ENCODE measurements at regions not wholly inside any gene's neighbourhood (a gene's known extent, or its start where the extent isn't known, plus 50 kb on each side); places are given as distances from the start of the nearest gene placed in this dataset.

GRCh38 chr22:49350441-49351121 is 477.1 kb downstream of the BRD1 start:
- no peak for TF ChIP-seq SPI1 (IDR thresholded peaks at IDR 0.05; ENCODE audit: borderline replicate concordance, low read depth)
- TF ChIP-seq, protein P1, sequence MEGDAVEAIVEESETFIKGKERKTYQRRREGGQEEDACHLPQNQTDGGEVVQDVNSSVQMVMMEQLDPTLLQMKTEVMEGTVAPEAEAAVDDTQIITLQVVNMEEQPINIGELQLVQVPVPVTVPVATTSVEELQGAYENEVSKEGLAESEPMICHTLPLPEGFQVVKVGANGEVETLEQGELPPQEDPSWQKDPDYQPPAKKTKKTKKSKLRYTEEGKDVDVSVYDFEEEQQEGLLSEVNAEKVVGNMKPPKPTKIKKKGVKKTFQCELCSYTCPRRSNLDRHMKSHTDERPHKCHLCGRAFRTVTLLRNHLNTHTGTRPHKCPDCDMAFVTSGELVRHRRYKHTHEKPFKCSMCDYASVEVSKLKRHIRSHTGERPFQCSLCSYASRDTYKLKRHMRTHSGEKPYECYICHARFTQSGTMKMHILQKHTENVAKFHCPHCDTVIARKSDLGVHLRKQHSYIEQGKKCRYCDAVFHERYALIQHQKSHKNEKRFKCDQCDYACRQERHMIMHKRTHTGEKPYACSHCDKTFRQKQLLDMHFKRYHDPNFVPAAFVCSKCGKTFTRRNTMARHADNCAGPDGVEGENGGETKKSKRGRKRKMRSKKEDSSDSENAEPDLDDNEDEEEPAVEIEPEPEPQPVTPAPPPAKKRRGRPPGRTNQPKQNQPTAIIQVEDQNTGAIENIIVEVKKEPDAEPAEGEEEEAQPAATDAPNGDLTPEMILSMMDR (IDR thresholded peaks at IDR 0.05; ENCODE audit: insufficient read depth, low read length) = no peak
- TF ChIP-seq, protein P2, sequence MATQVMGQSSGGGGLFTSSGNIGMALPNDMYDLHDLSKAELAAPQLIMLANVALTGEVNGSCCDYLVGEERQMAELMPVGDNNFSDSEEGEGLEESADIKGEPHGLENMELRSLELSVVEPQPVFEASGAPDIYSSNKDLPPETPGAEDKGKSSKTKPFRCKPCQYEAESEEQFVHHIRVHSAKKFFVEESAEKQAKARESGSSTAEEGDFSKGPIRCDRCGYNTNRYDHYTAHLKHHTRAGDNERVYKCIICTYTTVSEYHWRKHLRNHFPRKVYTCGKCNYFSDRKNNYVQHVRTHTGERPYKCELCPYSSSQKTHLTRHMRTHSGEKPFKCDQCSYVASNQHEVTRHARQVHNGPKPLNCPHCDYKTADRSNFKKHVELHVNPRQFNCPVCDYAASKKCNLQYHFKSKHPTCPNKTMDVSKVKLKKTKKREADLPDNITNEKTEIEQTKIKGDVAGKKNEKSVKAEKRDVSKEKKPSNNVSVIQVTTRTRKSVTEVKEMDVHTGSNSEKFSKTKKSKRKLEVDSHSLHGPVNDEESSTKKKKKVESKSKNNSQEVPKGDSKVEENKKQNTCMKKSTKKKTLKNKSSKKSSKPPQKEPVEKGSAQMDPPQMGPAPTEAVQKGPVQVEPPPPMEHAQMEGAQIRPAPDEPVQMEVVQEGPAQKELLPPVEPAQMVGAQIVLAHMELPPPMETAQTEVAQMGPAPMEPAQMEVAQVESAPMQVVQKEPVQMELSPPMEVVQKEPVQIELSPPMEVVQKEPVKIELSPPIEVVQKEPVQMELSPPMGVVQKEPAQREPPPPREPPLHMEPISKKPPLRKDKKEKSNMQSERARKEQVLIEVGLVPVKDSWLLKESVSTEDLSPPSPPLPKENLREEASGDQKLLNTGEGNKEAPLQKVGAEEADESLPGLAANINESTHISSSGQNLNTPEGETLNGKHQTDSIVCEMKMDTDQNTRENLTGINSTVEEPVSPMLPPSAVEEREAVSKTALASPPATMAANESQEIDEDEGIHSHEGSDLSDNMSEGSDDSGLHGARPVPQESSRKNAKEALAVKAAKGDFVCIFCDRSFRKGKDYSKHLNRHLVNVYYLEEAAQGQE (IDR thresholded peaks at IDR 0.05; ENCODE audit: insufficient replicate concordance, low read depth) = no peak

Measured in HL-60 (cell line).